NCI-H2227 (cell line): ENCODE measurements at regions not wholly inside any gene's neighbourhood (a gene's known extent, or its start where the extent isn't known, plus 50 kb on each side); places are given as distances from the start of the nearest gene placed in this dataset.
A peak's percentile ranks its signal among the peaks of the same experiment; 100 is the strongest.
"Not testable (repeated sequence)": the region's sequence is repeated elsewhere in the genome, so short reads cannot be mapped to it uniquely, and the experiment has no call there.

Source experiments
- DNase-seq: peaks from one replicate; lab custom pipeline; 2025; ENCODE audit not compliant: unreplicated experiment; lab: John Stamatoyannopoulos, UW

GRCh38 chr4:105025263-105026017 is 121.2 kb upstream of the TET2 start:
- no peak for DNase-seq

- DNase-seq = no peak
Measured at GRCh38 chr4:105036991-105037390, 109.7 kb upstream of the TET2 start.

DNA sequence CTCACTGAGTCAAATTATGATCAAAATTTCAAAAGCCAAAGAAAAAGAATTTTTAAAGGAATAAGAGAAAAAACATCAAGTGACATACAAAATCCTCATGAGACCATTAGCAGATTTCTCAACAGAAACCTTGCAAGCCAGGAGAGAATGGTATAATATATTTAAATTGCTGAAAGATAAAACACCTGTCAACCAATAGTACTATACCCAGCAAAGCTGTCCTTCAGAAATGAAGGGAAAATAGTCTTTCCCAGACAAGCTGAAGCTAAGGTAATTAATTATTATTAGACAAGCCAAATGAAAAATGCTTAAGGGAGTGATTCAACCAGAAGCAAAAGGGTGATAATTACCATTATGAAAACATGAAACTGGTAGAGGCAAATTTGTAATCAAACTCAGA is 104.2 kb upstream of the TET2 start:
- DNase-seq = no peak

DNA sequence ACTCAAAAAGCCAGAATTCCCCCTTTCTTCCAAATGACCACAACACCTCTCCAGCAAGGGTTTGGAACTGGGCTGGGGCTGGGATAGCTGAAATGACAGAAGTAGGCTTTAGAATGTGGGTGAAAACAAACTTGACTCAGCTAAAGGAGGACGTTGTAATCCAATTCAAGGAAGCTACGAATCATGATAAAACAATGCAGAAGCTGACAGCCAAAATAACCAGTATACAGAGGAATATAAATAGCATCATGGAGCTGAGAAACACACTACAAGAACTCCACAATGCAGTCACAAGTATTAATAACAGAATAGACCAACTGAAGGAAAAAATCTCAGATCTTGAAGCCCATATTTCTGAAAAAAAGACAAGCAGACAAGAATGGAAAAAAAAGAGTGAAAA is 95.8 kb upstream of the TET2 start:
- no peak for DNase-seq

GRCh38 chr4:105057370-105058105 is 89.1 kb upstream of the TET2 start:
- no peak for DNase-seq

- DNase-seq = no peak
Measured at GRCh38 chr4:105058177-105058812, 88.4 kb upstream of the TET2 start.

DNA sequence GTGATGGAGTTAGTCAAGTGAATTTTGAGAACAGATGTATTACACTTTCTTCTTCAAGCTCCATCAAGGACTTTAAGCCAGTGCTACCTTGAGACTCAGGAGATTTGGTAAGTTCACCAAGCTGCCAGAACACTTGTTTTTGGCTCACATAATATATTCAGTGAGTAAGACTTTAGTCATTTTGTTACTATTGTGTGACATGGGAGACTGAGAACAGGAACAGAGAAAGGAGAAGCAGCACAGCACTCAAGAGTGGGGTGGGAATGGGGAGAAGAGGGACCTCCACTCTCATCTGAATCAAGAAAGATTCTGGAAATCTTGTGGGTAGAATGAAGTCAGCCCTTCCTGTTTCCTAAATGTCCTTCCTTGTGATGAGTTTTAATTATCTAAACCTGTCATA is 87.3 kb upstream of the TET2 start:
- no peak for DNase-seq

DNA sequence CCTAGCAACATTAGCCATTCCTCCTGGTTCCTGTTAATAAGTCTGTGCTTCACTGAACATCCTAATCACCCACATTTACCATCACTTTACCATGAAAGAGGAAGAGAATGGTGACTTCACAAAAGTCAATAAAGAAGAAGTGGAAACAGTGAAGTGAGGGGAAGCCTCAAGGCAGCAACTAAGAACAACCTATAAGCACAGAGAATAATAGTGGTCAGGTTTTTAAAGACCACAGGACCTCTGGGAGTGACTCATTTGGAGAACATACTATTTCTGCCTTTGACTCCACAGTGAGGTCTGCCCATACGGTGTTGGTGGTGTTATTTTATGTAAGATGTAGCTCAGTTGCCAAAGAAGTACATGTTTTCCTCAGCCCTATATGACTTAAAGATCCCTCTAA is 86.0 kb upstream of the TET2 start:
- no peak for DNase-seq

- no peak for DNase-seq
Measured at GRCh38 chr4:105061136-105061696, 85.5 kb upstream of the TET2 start.

DNA sequence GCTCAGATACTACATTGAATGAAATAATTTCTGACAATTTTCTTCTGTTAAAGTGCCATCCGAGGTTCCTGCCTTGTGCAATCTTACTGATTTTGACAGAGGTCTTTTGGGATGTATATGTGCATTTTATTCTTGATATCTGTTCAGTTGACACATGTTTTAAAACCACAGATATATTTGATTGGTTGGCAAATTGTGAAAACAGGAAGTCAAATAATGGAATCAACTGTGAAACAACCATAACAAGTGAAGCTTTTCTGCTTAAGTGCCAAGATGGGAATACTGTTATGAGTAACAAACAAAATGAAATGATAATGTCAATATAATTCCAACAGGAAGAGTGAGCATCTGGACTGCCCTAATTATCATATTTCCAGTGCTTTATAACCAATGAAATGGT is 84.9 kb upstream of the TET2 start:
- DNase-seq = no peak

DNA sequence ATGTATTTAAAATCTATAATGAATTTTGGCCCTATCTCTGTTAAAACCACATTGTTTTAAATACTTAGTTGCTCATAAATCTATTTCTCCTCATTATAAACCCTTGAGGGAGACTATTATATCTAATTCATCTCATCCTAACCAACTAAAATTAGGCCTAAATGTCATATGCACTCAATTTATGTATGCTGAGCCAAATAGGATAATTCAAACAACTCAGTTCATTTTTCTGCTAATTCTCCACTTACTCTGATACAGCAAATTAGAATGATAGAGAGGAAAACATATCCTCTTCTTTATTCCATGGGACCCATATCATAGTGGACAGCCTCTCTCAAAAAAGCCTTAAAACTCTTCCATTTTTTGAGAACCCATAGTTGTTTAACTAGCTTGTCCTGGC is 80.3 kb upstream of the TET2 start:
- DNase-seq = no peak

DNA sequence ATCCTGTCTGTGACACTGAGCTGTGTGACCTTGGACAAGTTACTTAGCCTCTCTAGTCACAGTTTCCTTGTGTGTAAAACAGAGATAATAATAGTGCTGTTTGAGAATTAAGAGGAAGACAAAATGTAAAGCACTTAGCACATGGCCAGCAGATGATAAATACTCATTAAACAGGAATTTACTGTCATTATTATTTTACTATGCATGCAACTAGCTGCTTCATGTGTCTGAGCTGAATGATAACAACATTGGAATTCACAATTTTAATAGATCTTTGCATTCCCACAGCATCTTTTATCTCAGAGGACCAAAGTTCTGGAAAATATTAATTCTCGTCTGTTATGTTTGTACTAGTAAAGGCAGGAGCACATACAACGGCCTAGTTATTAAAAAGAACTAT is 79.2 kb upstream of the TET2 start:
- DNase-seq = no peak

- DNase-seq = peak; percentile 19
Measured at GRCh38 chr4:105067946-105068345, 78.7 kb upstream of the TET2 start.

GRCh38 chr4:105068516-105068915 is 78.2 kb upstream of the TET2 start:
- peak; percentile 76 for DNase-seq

- not testable (repeated sequence) for DNase-seq
Measured at GRCh38 chr4:105072095-105072494, 74.6 kb upstream of the TET2 start.

GRCh38 chr4:105074097-105074496 is 72.6 kb upstream of the TET2 start:
- DNase-seq = no peak

- no peak for DNase-seq
Measured at GRCh38 chr4:105075045-105075444, 71.6 kb upstream of the TET2 start.

DNA sequence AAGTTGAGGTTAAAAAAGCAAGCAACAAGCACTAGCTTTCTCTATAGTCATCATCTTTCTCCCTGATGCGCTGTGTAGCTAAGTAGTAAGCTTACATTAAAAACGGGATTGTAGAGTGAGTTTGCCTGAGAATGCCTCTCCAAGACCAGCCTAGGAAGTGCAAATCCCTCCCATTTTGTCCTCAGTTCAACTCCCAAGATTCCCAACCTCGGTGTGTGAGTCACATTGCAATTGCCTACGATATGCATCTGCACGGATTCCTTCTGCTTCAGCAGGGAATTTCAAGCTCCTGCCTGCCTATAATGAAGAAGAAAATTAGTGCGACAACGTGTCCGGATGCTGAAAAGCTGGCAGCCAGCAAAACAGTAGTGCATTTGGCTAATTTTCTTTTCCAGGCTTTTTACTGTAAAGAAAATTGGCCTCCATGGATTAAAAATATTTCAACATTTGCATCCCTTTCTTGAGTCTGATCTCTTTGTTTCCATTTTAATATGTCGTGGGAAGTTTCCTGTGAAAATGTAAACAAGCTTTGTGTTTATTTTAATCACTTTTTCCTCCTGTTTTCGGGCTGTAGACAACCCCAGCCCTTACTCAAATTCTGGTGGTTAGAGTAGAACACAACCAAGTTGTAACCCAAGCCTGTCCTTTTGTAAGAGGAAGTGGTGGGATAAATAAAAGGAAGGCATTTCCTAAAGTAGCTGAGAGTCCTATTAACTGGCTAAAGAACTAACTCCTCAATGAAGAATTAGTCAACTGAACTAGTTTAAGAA is 58.4 kb upstream of the TET2 start:
- peak; percentile 86 for DNase-seq

DNA sequence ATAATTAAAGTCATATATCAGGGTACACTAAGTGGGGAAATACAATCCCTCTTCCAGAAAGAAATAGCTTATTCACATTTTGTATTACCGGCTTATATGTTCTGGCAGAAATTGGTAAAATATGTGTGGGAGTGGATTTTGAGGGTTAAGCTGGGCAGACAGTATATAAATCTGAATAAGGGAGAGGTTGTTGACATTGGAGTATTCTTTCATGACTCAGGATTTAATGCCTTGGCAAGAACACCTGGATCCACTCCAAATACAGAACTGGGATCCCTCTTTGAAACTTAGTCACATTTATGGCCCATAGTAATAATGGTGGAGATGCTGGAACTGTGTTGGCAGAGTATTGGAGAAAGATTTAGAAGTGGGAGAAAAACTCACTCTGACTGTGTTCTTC is 54.3 kb upstream of the TET2 start:
- no peak for DNase-seq

DNA sequence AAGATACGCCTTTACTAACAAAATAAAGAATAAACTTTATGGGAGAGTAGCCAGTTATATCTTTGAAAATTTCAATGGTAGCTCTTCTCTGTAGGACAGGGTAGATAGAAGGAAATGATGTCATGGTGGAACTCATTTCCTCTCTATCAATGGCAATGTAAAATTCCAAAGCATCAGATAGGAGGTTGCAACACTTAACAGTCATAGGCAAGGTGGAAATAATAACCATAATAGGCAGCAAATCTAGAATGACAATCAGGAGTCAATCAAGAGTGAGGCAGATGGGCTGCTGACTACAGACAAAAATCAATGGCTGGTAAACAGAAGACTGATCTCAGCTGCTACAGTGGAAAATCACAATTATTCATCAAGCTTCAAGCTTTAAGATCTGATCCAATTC is 53.9 kb upstream of the TET2 start:
- DNase-seq = no peak

- no peak for DNase-seq
Measured at GRCh38 chr4:105093975-105094374, 52.7 kb upstream of the TET2 start.
